ENCODE measurements at regions not wholly inside any gene's neighbourhood (a gene's known extent, or its start where the extent isn't known, plus 50 kb on each side); places are given as distances from the start of the nearest gene placed in this dataset.

GRCh38 chrX:47748576-47748975 is 88.1 kb upstream of the ZNF81 start:
- H4K20me1 ChIP-seq (ENCODE audit: insufficient read depth, poor library complexity, severe bottlenecking), result no peaks in the 10 kb centered on the region
- no peaks in the 10 kb centered on the region for H3K36me3 ChIP-seq (replicated peaks; ENCODE audit: insufficient read depth, low read depth)
- H3K4me2 ChIP-seq, result no peak overlapping the region
- H3K9me2 ChIP-seq (replicated peaks; ENCODE audit: insufficient read depth), result no peaks in the 10 kb centered on the region
- no peak overlapping the region for H3K4me3 ChIP-seq
- TF ChIP-seq EZH2phosphoT487 (IDR thresholded peaks at IDR 0.05; ENCODE audit: low read depth, severe bottlenecking, unreplicated experiment) (no peak), EZH2 (IDR thresholded peaks at IDR 0.05; ENCODE audit: borderline replicate concordance) (no peak), CTCF (IDR thresholded peaks at IDR 0.05; ENCODE audit: poor library complexity) (no peak)
- no peak overlapping the region for H2AFZ ChIP-seq
- H3K4me1 ChIP-seq (ENCODE audit: insufficient read depth), result no peaks in the 10 kb centered on the region
- DNase-seq (ENCODE audit: low spot score), result no peak
- H3K27ac ChIP-seq, result no peak overlapping the region
- 75% methylated on average over 4 of the region's 4 CpGs for WGBS (ENCODE audit: low lambda C conversion rate, missing lambda C conversion rate)
- no peaks in the 10 kb centered on the region for H3K79me2 ChIP-seq
- no peaks in the 10 kb centered on the region for H3K27me3 ChIP-seq
- no peaks in the 10 kb centered on the region for H3K9me3 ChIP-seq (ENCODE audit: low read depth)

- Histone ChIP-seq H3K4me1 (ENCODE audit: insufficient read depth) (no peaks in the 10 kb centered on the region), H2AFZ (no peak overlapping the region), H4K20me1 (ENCODE audit: insufficient read depth, poor library complexity, severe bottlenecking) (no peaks in the 10 kb centered on the region), H3K9me3 (ENCODE audit: low read depth) (no peaks in the 10 kb centered on the region), H3K79me2 (no peaks in the 10 kb centered on the region), H3K4me3 (no peak overlapping the region), H3K27me3 (no peaks in the 10 kb centered on the region), H3K4me2 (no peak overlapping the region), H3K36me3 (replicated peaks; ENCODE audit: insufficient read depth, low read depth) (no peaks in the 10 kb centered on the region), H3K27ac (no peak overlapping the region), H3K9me2 (replicated peaks; ENCODE audit: insufficient read depth) (no peaks in the 10 kb centered on the region)
- DNase-seq (ENCODE audit: low spot score), result no peak
- TF ChIP-seq EZH2 (IDR thresholded peaks at IDR 0.05; ENCODE audit: borderline replicate concordance) (no peak), EZH2phosphoT487 (IDR thresholded peaks at IDR 0.05; ENCODE audit: low read depth, severe bottlenecking, unreplicated experiment) (no peak), CTCF (IDR thresholded peaks at IDR 0.05; ENCODE audit: poor library complexity) (no peak)
- WGBS (ENCODE audit: low lambda C conversion rate, missing lambda C conversion rate), result 44% methylated on average over 3 of the region's 3 CpGs
Measured at GRCh38 chrX:47746446-47746845, 87.5 kb upstream of the UXT start.

GRCh38 chrX:47745416-47745815 is 86.4 kb upstream of the UXT start:
- WGBS (ENCODE audit: low lambda C conversion rate, missing lambda C conversion rate), result 62% methylated on average over 1 of the region's 1 CpG

More at GRCh38 chrX:47745416-47745815, 86.4 kb upstream of the UXT start:
- Histone ChIP-seq H3K9me3 (ENCODE audit: low read depth) (no peaks in the 10 kb centered on the region), H3K9me2 (replicated peaks; ENCODE audit: insufficient read depth) (no peaks in the 10 kb centered on the region), H3K4me2 (no peak overlapping the region), H3K27ac (no peak overlapping the region), H3K4me3 (no peak overlapping the region), H3K4me1 (ENCODE audit: insufficient read depth) (no peaks in the 10 kb centered on the region), H2AFZ (no peak overlapping the region), H3K36me3 (replicated peaks; ENCODE audit: insufficient read depth, low read depth) (no peaks in the 10 kb centered on the region), H4K20me1 (ENCODE audit: insufficient read depth, poor library complexity, severe bottlenecking) (no peaks in the 10 kb centered on the region), H3K79me2 (no peaks in the 10 kb centered on the region), H3K27me3 (no peaks in the 10 kb centered on the region)
- TF ChIP-seq CTCF (IDR thresholded peaks at IDR 0.05; ENCODE audit: poor library complexity) (no peak), EZH2phosphoT487 (IDR thresholded peaks at IDR 0.05; ENCODE audit: low read depth, severe bottlenecking, unreplicated experiment) (no peak)
- DNase-seq (ENCODE audit: low spot score), result no peak
